Lung (tissue), 11 donors: ENCODE measurements at regions not wholly inside any gene's neighbourhood (a gene's known extent, or its start where the extent isn't known, plus 50 kb on each side); places are given as distances from the start of the nearest gene placed in this dataset.

Experiments
- ATAC-seq: fragments of 200-7000 bp; cut with Tn5 transposase; one replicate; pipeline ENCODE4 v1.9.1; 2020; ENCODE audit warnings: moderate number of reproducible peaks; ENCODE audit not compliant: insufficient read depth, low FRiP score
- DNase-seq, 3 donors: peaks; one replicate each; pipeline ENCODE4 v3.0.0-alpha.2; 2013 to 2017
- H3K27ac ChIP-seq, 2 donors: one replicate each; pipeline ENCODE4 v1.5.1; 2013; ENCODE audit warnings: mild to moderate bottlenecking in 2 of 2, moderate library complexity in 2 of 2, control low read depth in 1 of 2, inconsistent platforms in 1 of 2, low read depth in 1 of 2, low read length in 1 of 2
- H3K27me3 ChIP-seq, 3 donors: one replicate each; pipeline ENCODE4 v1.5.1; 2013; ENCODE audit warnings: low read length in 2 of 3; ENCODE audit not compliant: control insufficient read depth in 3 of 3, insufficient read depth in 3 of 3
- H3K36me3 ChIP-seq, 4 donors: one replicate each; pipeline ENCODE4 v1.5.1; 2013; ENCODE audit warnings: low read length in 4 of 4, mild to moderate bottlenecking in 1 of 4, moderate library complexity in 1 of 4; ENCODE audit not compliant: control insufficient read depth in 4 of 4, insufficient read depth in 4 of 4
- H3K4me1 ChIP-seq, 5 donors: one replicate each; pipeline ENCODE4 v1.5.1; 2013; ENCODE audit warnings: low read length in 5 of 5, mild to moderate bottlenecking in 2 of 5, moderate library complexity in 1 of 5; ENCODE audit not compliant: control insufficient read depth in 5 of 5, insufficient read depth in 5 of 5
- H3K4me3 ChIP-seq: one replicate; pipeline ENCODE4 v1.5.1; 2013; ENCODE audit warnings: mild to moderate bottlenecking, control low read depth, moderate library complexity
- H3K9ac ChIP-seq, 2 donors: one replicate each; pipeline ENCODE4 v1.5.1; 2013; ENCODE audit warnings: low read length in 2 of 2, control low read depth in 1 of 2; ENCODE audit not compliant: insufficient read depth in 1 of 2
- H3K9me3 ChIP-seq, 4 donors: one replicate each; pipeline ENCODE4 v1.5.1; 2013; ENCODE audit warnings: low read length in 3 of 4, mild to moderate bottlenecking in 1 of 4, moderate library complexity in 1 of 4; ENCODE audit not compliant: control insufficient read depth in 4 of 4, insufficient read depth in 3 of 4
- WGBS, 2 donors: extraction: QIAGEN DNeasy Blood & Tissue Kit; methylation state at CpG; one replicate each; pipeline ENCODE4 v1.1.7; 2013; 5-methylcytosine and 5-hydroxymethylcytosine counted together
- TF ChIP-seq, protein P1 (sequence below): IDR thresholded peaks from 2 replicates; pipeline ENCODE4 v1.5.1; 2012; ENCODE audit warnings: mild to moderate bottlenecking; ENCODE audit errors: control extremely low read depth, extremely low read depth
- donor health status: control.
- donor health status: control.
- donor health status: Bipolar disorder and iron deficiency.
- donor health status: healthy.
- donor health status: DM: yes; HTN: yes; CAD: no.

- Histone ChIP-seq H3K27ac (no peak overlapping the region), H3K36me3 (no peaks in the 10 kb centered on the region), H3K9me3 (peaks cover 0 to 2% (median 0%) of the 10 kb centered on the region in 4 donors), H3K9ac (no peak overlapping the region), H3K4me3 (no peak overlapping the region), H3K4me1 (peaks cover 0 to 8% (median 0%) of the 10 kb centered on the region in 5 donors), H3K27me3 (no peaks in the 10 kb centered on the region)
- TF ChIP-seq, protein P1, sequence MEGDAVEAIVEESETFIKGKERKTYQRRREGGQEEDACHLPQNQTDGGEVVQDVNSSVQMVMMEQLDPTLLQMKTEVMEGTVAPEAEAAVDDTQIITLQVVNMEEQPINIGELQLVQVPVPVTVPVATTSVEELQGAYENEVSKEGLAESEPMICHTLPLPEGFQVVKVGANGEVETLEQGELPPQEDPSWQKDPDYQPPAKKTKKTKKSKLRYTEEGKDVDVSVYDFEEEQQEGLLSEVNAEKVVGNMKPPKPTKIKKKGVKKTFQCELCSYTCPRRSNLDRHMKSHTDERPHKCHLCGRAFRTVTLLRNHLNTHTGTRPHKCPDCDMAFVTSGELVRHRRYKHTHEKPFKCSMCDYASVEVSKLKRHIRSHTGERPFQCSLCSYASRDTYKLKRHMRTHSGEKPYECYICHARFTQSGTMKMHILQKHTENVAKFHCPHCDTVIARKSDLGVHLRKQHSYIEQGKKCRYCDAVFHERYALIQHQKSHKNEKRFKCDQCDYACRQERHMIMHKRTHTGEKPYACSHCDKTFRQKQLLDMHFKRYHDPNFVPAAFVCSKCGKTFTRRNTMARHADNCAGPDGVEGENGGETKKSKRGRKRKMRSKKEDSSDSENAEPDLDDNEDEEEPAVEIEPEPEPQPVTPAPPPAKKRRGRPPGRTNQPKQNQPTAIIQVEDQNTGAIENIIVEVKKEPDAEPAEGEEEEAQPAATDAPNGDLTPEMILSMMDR, result no peak
- no peak for ATAC-seq
- DNase-seq, result no peak
- 56 to 77% methylated on average over 1 of the region's 1 CpG for whole genome bisulfite sequencing, 2 donors
Observed at GRCh38 chr1:57784356-57784755, 360.5 kb upstream of the DAB1 start.

DNA sequence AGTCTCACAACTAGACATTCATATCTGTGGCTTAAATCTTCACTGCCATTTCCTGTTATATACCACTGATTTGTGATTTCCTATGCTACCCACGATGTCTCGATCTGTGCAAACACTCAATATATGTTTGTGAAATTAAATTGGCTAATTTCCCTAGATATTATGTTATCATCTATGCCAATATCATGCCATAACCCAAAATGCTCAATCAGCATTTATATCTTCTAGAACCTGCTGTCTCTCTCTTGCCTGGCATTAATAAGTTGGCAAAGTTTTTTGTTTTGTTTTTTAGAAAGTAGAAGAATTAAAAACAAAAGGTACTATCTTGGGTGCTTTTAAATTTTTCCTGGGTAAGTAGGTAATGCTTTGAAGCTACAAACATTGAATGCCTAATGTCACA is 358.5 kb upstream of the DAB1 start:
- Histone ChIP-seq H3K36me3 (no peaks in the 10 kb centered on the region), H3K27ac (no peak overlapping the region), H3K9me3 (peaks cover 0 to 2% (median 0%) of the 10 kb centered on the region in 4 donors), H3K4me3 (no peak overlapping the region), H3K4me1 (no peaks in the 10 kb centered on the region), H3K27me3 (no peaks in the 10 kb centered on the region), H3K9ac (no peak overlapping the region)
- DNase-seq (no peak), ATAC-seq (no peak)
- TF ChIP-seq, protein P1, result no peak
- 18 to 33% methylated on average over 2 of the region's 2 CpGs for WGBS, 2 donors

GRCh38 chr1:57772580-57773195 is 348.8 kb upstream of the DAB1 start:
- DNase-seq (no peak), ATAC-seq (no peak)
- WGBS, 2 donors, result 31 to 43% methylated on average over 1 of the region's 1 CpG
- no peak overlapping the region for H3K27ac ChIP-seq
- H3K27me3 ChIP-seq, result no peaks in the 10 kb centered on the region
- H3K4me3 ChIP-seq, result no peak overlapping the region
- no peaks in the 10 kb centered on the region for H3K4me1 ChIP-seq
- H3K36me3 ChIP-seq, result no peaks in the 10 kb centered on the region
- TF ChIP-seq, protein P1, result no peak
- no peaks in the 10 kb centered on the region for H3K9me3 ChIP-seq
- no peak overlapping the region for H3K9ac ChIP-seq

- no peak for DNase-seq
- Histone ChIP-seq H3K27ac (no peak overlapping the region), H3K27me3 (no peaks in the 10 kb centered on the region), H3K4me3 (no peak overlapping the region), H3K9me3 (no peaks in the 10 kb centered on the region), H3K4me1 (no peaks in the 10 kb centered on the region), H3K9ac (no peak overlapping the region), H3K36me3 (no peaks in the 10 kb centered on the region)
- TF ChIP-seq, protein P1, result no peak
- no peak for ATAC-seq
- WGBS, 2 donors, result 82 to 91% methylated on average over 4 of the region's 4 CpGs
Observed at GRCh38 chr1:57770772-57771171, 346.9 kb upstream of the DAB1 start.
